CD14-positive monocyte (primary cell): ENCODE measurements at regions not wholly inside any gene's neighbourhood (a gene's known extent, or its start where the extent isn't known, plus 50 kb on each side); places are given as distances from the start of the nearest gene placed in this dataset.

Source experiments
- DNase-seq, 3 donors: peaks; one replicate each; pipeline ENCODE4 v3.0.0-alpha.2; 2011 to 2022
- H2AFZ ChIP-seq: 2 replicates; pipeline ENCODE4 v1.6.0; 2012; ENCODE audit warnings: mild to moderate bottlenecking, low read depth, low read length, inconsistent platforms; ENCODE audit not compliant: insufficient read depth, poor library complexity, severe bottlenecking
- H3K27ac ChIP-seq, 2 donors: 1 replicate in 1 of 2; 2 replicates in 1 of 2; pipeline ENCODE4 v1.5.1; 2012 to 2013; ENCODE audit warnings: low read length in 2 of 2, control low read depth in 1 of 2, inconsistent platforms in 1 of 2, low read depth in 1 of 2, mild to moderate bottlenecking in 1 of 2
- H3K27me3 ChIP-seq, 2 donors: one replicate each; pipeline versions ENCODE4 v1.6.0 to v1.6.1; 2011 to 2013; ENCODE audit warnings: low read length in 2 of 2; ENCODE audit not compliant: control insufficient read depth in 2 of 2, insufficient read depth in 2 of 2
- H3K36me3 ChIP-seq, 2 donors: replicated peaks in 1 of 2; 1 replicate in 1 of 2; 2 replicates in 1 of 2; pipeline versions ENCODE4 v1.5.1 to v1.6.1; 2012 to 2013; ENCODE audit warnings: low read length in 2 of 2, control low read depth in 1 of 2, inconsistent platforms in 1 of 2, mild to moderate bottlenecking in 1 of 2; ENCODE audit not compliant: insufficient read depth in 2 of 2, control insufficient read depth in 1 of 2
- H3K4me1 ChIP-seq, 2 donors: 1 replicate in 1 of 2; 2 replicates in 1 of 2; pipeline versions ENCODE4 v1.5.1 to v1.6.1; 2012 to 2013; ENCODE audit warnings: low read length in 2 of 2, control low read depth in 1 of 2, inconsistent platforms in 1 of 2, mild to moderate bottlenecking in 1 of 2, moderate library complexity in 1 of 2; ENCODE audit not compliant: insufficient read depth in 2 of 2, control insufficient read depth in 1 of 2
- H3K4me2 ChIP-seq: replicated peaks from 2 replicates; pipeline ENCODE3; 2012; ENCODE audit warnings: low read length, moderate library complexity, mild to moderate bottlenecking; ENCODE audit not compliant: poor library complexity, severe bottlenecking; ENCODE audit errors: extremely low read depth
- H3K4me3 ChIP-seq, 3 experiments: fragments of 200-600 bp in 1 of 3; sonication (generic) in 1 of 3; replicated peaks in 1 of 3; 1 replicate in 2 of 3; 2 replicates in 1 of 3; pipeline ENCODE4 v1.5.1; 2011 to 2013; ENCODE audit warnings: low read length in 3 of 3, mild to moderate bottlenecking in 3 of 3, control low read depth in 2 of 3, low read depth in 2 of 3, inconsistent platforms in 1 of 3, moderate library complexity in 1 of 3
- H3K79me2 ChIP-seq: 2 replicates; pipeline ENCODE4 v1.6.0; 2012; ENCODE audit warnings: mild to moderate bottlenecking, control low read depth, inconsistent platforms, low read length, moderate library complexity; ENCODE audit not compliant: insufficient read depth
- H3K9ac ChIP-seq: 2 replicates; pipeline ENCODE4 v1.6.0; 2017; ENCODE audit warnings: low read length, mild to moderate bottlenecking; ENCODE audit not compliant: insufficient read depth, poor library complexity, severe bottlenecking
- H3K9me3 ChIP-seq, 2 donors: replicated peaks in 1 of 2; 1 replicate in 1 of 2; 2 replicates in 1 of 2; pipeline versions ENCODE4 v1.5.1 to v1.6.1; 2012 to 2013; ENCODE audit warnings: low read length in 2 of 2, control low read depth in 1 of 2; ENCODE audit not compliant: control insufficient read depth in 1 of 2, insufficient read depth in 1 of 2
- H4K20me1 ChIP-seq: 2 replicates; pipeline ENCODE4 v1.6.0; 2012; ENCODE audit warnings: mild to moderate bottlenecking, low read length, control low read depth, moderate library complexity; ENCODE audit not compliant: insufficient read depth
- H3K27ac Mint-ChIP-seq, 7 donors: one replicate each; pipeline ENCODE4 v1.8.0; 2020; ENCODE audit warnings: mild to moderate bottlenecking in 7 of 7, mixed read lengths in 7 of 7, moderate library complexity in 6 of 7, inconsistent platforms in 2 of 7
- H3K27me3 Mint-ChIP-seq, 3 donors: one replicate each; pipeline ENCODE4 v1.8.0; 2021 to 2022; ENCODE audit warnings: low read depth in 3 of 3, mild to moderate bottlenecking in 3 of 3, mixed read lengths in 3 of 3, moderate library complexity in 3 of 3, inconsistent platforms in 1 of 3
- H3K36me3 Mint-ChIP-seq, 2 donors: one replicate each; pipeline ENCODE4 v1.8.0; 2020; ENCODE audit warnings: mixed read lengths in 2 of 2, inconsistent platforms in 1 of 2, mild to moderate bottlenecking in 1 of 2
- H3K4me1 Mint-ChIP-seq: one replicate; pipeline ENCODE4 v1.8.0; 2020; ENCODE audit warnings: mild to moderate bottlenecking, mixed read lengths
- H3K4me3 Mint-ChIP-seq, 2 donors: one replicate each; pipeline ENCODE4 v1.8.0; 2020; ENCODE audit warnings: mild to moderate bottlenecking in 2 of 2, mixed read lengths in 2 of 2, moderate library complexity in 1 of 2
- H3K9me3 Mint-ChIP-seq, 7 donors: one replicate each; pipeline ENCODE4 v1.8.0; 2020 to 2022; ENCODE audit warnings: mixed read lengths in 7 of 7, mild to moderate bottlenecking in 6 of 7, moderate library complexity in 6 of 7, inconsistent platforms in 2 of 7
- WGBS: methylation state at CpG from one replicate; pipeline ENCODE4 v1.1.5; 2013; ENCODE audit warnings: missing lambda C conversion rate; ENCODE audit not compliant: insufficient coverage; 5-methylcytosine and 5-hydroxymethylcytosine counted together
- intact Hi-C, 2 donors: fragments of 100-400 bp; cut with micrococcal nuclease; formaldehyde crosslinking; loops; one replicate each; pipeline versions ENCODE4 v1.15.0 to v1.15.1; 2023
- TF ChIP-seq, protein P1 (sequence below): fragments of 200-600 bp; IDR thresholded peaks from one replicate; pipeline ENCODE4 v1.8.0; 2022; ENCODE audit warnings: antibody characterized with exemption, mild to moderate bottlenecking

DNA sequence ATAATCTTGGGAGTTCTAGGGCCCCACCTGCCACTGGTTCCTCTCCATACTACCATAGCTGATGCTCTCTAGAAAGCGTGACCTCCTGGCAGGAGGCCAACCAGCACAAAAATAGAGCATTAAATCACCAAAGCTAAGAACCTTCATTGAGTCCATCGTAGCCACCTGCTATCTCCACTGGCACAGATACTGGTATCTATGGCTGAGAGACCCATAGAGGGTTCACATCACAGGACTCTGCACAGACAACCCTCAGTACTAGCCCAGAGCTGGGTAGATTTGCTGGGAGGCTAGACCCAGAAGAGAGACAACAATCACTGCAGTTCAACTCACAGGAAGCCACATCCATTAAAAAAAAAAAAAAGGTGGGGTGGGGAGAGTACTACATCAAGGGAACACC, 509.1 kb downstream of the DTWD2 start:
- Histone ChIP-seq H3K9ac (no peak overlapping the region), H3K4me1 (no peaks in the 10 kb centered on the region), H2AFZ (no peak overlapping the region), H3K4me2 (no peak overlapping the region), H3K9me3 (peaks cover 22 to 29% of the 10 kb centered on the region in 2 donors), H4K20me1 (no peaks in the 10 kb centered on the region), H3K79me2 (no peaks in the 10 kb centered on the region), H3K27ac (no peak overlapping the region), H3K36me3 (no peaks in the 10 kb centered on the region), H3K4me3 (no peak overlapping the region), H3K27me3 (no peaks in the 10 kb centered on the region)
- intact Hi-C loops = no loop called here
- TF ChIP-seq, protein P1, sequence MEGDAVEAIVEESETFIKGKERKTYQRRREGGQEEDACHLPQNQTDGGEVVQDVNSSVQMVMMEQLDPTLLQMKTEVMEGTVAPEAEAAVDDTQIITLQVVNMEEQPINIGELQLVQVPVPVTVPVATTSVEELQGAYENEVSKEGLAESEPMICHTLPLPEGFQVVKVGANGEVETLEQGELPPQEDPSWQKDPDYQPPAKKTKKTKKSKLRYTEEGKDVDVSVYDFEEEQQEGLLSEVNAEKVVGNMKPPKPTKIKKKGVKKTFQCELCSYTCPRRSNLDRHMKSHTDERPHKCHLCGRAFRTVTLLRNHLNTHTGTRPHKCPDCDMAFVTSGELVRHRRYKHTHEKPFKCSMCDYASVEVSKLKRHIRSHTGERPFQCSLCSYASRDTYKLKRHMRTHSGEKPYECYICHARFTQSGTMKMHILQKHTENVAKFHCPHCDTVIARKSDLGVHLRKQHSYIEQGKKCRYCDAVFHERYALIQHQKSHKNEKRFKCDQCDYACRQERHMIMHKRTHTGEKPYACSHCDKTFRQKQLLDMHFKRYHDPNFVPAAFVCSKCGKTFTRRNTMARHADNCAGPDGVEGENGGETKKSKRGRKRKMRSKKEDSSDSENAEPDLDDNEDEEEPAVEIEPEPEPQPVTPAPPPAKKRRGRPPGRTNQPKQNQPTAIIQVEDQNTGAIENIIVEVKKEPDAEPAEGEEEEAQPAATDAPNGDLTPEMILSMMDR = no peak
- Mint-ChIP-seq H3K4me1 (no peaks in the 10 kb centered on the region), H3K27me3 (no peaks in the 10 kb centered on the region), H3K9me3 (peaks cover 6 to 17% (median 16%) of the 10 kb centered on the region in 7 donors), H3K4me3 (no peak overlapping the region), H3K27ac (no peak overlapping the region), H3K36me3 (no peaks in the 10 kb centered on the region)
- DNase-seq = no peak
- WGBS = 93% methylated on average over 2 of the region's 2 CpGs

GRCh38 chr5:118478852-118479251, 509.5 kb downstream of the DTWD2 start:
- intact Hi-C loops = no loop called here
- no peak overlapping the region for H3K4me3 Mint-ChIP-seq
- no peaks in the 10 kb centered on the region for H3K36me3 Mint-ChIP-seq
- H3K4me1 Mint-ChIP-seq = no peaks in the 10 kb centered on the region
- WGBS = 95% methylated on average over 8 of the region's 8 CpGs
- Histone ChIP-seq H3K9me3 (peaks cover 22 to 29% of the 10 kb centered on the region in 2 donors), H3K4me3 (no peak overlapping the region), H3K36me3 (no peaks in the 10 kb centered on the region), H3K4me2 (no peak overlapping the region), H3K9ac (no peak overlapping the region), H3K79me2 (no peaks in the 10 kb centered on the region), H3K4me1 (no peaks in the 10 kb centered on the region), H2AFZ (no peak overlapping the region), H3K27me3 (no peaks in the 10 kb centered on the region), H3K27ac (no peak overlapping the region), H4K20me1 (no peaks in the 10 kb centered on the region)
- TF ChIP-seq, protein P1 = no peak
- no peak overlapping the region for H3K27ac Mint-ChIP-seq
- H3K9me3 Mint-ChIP-seq = peaks cover 6 to 16% (median 12%) of the 10 kb centered on the region in 7 donors
- H3K27me3 Mint-ChIP-seq = no peaks in the 10 kb centered on the region
- DNase-seq = no peak
